HPDE6-E6E7 (cell line): ENCODE measurements at regions not wholly inside any gene's neighbourhood (a gene's known extent, or its start where the extent isn't known, plus 50 kb on each side); places are given as distances from the start of the nearest gene placed in this dataset.
A peak's percentile ranks its signal among the peaks of the same experiment; 100 is the strongest.

Source experiments
- DNase-seq: peaks from one replicate; pipeline ENCODE4 v3.0.0; 2011; ENCODE audit warnings: missing footprints; ENCODE audit errors: extremely low spot score

- DNase-seq, result no peak
Measured at GRCh38 chr15:88382482-88382983, 84.7 kb downstream of the MRPL46 start.

- no peak for DNase-seq
Measured at GRCh38 chr15:88378188-88378637, 89.0 kb downstream of the MRPL46 start.

GRCh38 chr15:88377509-88377908, 89.7 kb downstream of the MRPL46 start:
- no peak for DNase-seq

- no peak for DNase-seq
Measured at GRCh38 chr15:88376574-88377174, 90.5 kb downstream of the MRPL46 start.

GRCh38 chr15:88375234-88375927, 91.8 kb downstream of the MRPL46 start:
- DNase-seq, result no peak

GRCh38 chr15:88365124-88365523, 102.1 kb downstream of the MRPL46 start:
- DNase-seq, result no peak

GRCh38 chr15:88348579-88349230, 92.2 kb upstream of the NTRK3 start:
- no peak for DNase-seq

- no peak for DNase-seq
Measured at GRCh38 chr15:88345962-88346361, 89.4 kb upstream of the NTRK3 start.

GRCh38 chr15:88344786-88345185, 88.2 kb upstream of the NTRK3 start:
- DNase-seq, result no peak

- DNase-seq, result no peak
Measured at GRCh38 chr15:88342666-88343065, 86.1 kb upstream of the NTRK3 start.

GRCh38 chr15:88341653-88342052, 85.1 kb upstream of the NTRK3 start:
- no peak for DNase-seq

- DNase-seq, result no peak
Measured at GRCh38 chr15:88341006-88341405, 84.5 kb upstream of the NTRK3 start.

- no peak for DNase-seq
Measured at GRCh38 chr15:88337993-88338392, 81.5 kb upstream of the NTRK3 start.

GRCh38 chr15:88335074-88335473, 78.5 kb upstream of the NTRK3 start:
- no peak for DNase-seq

GRCh38 chr15:88334436-88334835, 77.9 kb upstream of the NTRK3 start:
- DNase-seq, result no peak

- DNase-seq, result peak; percentile 4
Measured at GRCh38 chr15:88331291-88331690, 74.8 kb upstream of the NTRK3 start.

- DNase-seq, result no peak
Measured at GRCh38 chr15:88326924-88327323, 70.4 kb upstream of the NTRK3 start.

GRCh38 chr15:88324741-88325065, 68.2 kb upstream of the NTRK3 start:
- DNase-seq, result no peak

GRCh38 chr15:88323976-88324740, 67.6 kb upstream of the NTRK3 start:
- DNase-seq, result no peak

GRCh38 chr15:88323468-88323867, 66.9 kb upstream of the NTRK3 start:
- DNase-seq, result no peak

GRCh38 chr15:88322461-88322860, 65.9 kb upstream of the NTRK3 start:
- no peak for DNase-seq

- no peak for DNase-seq
Measured at GRCh38 chr15:88321271-88321670, 64.7 kb upstream of the NTRK3 start.
